ENCODE measurements at regions not wholly inside any gene's neighbourhood (a gene's known extent, or its start where the extent isn't known, plus 50 kb on each side); places are given as distances from the start of the nearest gene placed in this dataset.
"Not testable (repeated sequence)": the region's sequence is repeated elsewhere in the genome, so short reads cannot be mapped to it uniquely, and the experiment has no call there.

GRCh38 chr4:189800545-189801088, 140.1 kb upstream of the FRG1 start:
- no peak for DNase-seq

DNA sequence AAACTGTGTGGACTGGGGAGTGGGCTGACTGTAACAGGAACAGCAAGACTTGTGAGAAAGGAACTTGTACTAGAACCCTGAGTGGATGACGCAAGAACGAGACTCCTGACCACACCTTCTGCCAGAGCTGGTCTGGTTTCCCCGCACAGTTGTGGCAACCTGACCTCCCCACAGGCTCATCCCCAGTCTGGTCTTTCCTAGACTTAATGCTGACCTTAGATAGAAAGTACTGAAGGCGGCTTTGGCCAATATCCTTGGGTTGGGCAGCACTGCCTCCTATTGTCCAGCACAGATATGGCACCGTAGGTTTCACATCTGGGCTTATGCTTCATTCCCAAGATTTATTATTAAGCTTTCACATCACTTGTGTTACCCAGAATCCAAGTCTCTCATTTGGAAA, 137.8 kb upstream of the FRG1 start:
- DNase-seq = no peak

- peak; percentile 61 for DNase-seq
Measured at GRCh38 chr4:189804894-189805293, 135.8 kb upstream of the FRG1 start.

DNA sequence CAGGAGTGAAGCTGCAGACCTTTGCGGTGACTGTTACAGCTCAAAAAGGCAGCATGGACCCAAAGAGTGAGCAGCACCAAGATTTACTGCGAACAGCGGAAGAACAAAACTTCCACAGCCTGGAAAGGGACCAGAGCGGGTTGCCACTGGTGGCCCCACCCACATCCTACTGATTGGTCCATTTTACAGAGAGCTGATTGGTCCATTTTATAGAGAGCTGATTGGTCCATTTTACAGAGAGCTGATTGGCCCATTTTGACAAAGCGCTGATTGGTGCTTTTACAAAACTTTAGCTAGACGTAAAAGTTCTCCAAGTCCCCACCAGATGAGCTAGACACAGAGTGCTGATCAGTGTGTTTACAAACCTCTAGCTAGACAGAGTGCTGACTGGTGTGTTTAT, 134.2 kb upstream of the FRG1 start:
- no peak for DNase-seq

- no peak for DNase-seq
Measured at GRCh38 chr4:189807031-189807430, 133.6 kb upstream of the FRG1 start.

DNA sequence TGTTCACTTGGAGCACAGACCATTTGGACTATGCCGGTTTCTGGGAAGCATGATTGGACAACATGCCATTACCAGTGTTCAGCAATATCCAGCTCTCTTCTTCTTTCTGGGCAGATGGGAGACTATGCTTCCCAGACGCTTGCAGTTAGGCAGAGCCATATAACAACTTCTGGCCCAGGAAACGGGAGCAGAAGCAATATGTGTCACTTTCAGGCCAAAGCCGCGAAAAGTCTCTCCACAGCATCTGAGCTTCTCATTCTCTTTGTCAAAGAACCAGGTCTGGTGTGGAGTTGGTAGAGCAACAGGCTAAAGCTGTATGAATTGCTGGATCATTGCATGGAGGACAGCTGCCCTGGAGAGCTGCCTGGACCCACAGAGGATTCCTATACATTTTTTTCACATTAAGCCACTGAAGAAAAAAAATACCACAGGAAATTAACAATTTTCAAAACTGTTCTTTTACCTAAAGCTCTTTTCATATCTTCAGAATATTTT, 131.4 kb upstream of the FRG1 start:
- DNase-seq = no peak

DNA sequence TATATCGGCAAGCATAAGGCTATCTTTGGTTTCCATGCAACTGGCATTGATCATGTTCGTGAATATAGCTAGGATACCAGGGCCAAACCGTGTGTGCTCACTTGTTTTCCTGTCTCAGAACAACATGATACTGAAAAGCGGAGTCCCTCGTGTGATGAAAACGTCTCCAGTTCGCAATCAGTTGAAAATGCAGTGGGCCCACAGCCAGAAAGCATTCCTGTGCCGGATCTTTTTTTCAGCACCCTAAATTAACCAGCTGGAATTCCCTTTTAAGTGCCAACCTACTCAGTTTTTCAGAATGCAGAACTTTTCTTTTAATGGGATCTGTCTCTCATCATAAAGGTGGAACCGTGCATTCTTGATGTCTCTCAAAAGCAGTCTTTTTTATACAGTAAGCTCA, 130.8 kb upstream of the FRG1 start:
- no peak for DNase-seq

DNA sequence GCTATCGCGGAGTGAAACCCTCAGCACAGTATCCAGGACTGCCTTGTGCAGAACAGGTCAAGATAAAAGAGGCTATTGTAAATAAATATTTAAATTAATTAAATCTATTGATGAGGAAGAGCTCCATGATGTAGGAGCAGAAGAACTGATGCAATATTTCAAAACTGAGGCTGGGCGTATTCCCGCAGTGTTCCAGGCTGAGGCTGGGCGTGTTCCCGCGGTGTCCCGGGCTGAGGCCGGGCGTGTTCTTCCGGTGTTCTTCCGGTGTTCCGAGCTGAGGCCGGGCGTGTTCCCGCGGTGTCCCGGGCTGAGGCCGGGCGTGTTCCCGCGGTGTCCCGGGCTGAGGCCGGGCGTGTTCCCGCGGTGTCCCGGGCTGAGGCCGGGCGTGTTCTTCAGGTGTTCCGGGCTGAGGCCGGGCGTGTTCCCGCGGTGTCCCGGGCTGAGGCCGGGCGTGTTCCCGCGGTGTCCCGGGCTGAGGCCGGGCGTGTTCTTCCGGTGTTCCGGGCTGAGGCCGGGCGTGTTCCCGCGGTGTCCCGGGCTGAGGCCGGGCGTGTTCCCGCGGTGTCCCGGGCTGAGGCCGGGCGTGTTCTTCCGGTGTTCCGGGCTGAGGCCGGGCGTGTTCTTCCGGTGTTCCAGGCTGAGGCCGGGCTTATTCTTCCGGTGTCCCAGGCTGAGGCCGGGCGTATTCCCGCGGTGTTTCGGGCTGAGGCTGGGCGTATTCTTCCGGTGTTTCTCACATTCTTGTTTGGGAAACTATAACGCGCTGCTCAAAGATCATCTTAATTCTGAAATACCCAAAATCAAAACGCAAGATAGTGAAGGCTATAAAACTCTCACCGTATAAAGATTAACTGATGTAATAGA, 130.1 kb upstream of the FRG1 start:
- DNase-seq = not testable (repeated sequence)

GRCh38 chr4:189815404-189816192, 125.1 kb upstream of the FRG1 start:
- no peak for DNase-seq

GRCh38 chr4:189822326-189822725, 118.3 kb upstream of the FRG1 start:
- no peak for DNase-seq

DNA sequence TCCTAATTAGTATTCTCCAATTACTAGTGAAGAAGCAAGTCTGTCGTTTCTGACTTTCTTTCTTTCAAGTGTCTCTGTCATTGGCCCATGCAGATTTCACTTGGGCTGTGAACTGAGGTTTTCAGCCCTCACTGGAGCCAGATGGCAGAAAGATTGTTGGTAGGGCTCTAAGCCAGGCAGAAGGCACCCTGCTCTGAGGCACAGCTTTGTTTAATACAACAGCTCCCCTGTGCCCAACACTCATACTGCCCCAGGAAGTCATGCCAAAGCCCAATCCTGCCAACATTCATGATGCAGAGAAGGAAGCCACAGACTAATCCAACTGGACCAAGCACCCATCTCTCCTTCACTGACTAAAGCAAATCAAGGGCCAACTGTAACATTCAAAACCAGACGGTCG, 117.1 kb upstream of the FRG1 start:
- peak; percentile 37 for DNase-seq

DNA sequence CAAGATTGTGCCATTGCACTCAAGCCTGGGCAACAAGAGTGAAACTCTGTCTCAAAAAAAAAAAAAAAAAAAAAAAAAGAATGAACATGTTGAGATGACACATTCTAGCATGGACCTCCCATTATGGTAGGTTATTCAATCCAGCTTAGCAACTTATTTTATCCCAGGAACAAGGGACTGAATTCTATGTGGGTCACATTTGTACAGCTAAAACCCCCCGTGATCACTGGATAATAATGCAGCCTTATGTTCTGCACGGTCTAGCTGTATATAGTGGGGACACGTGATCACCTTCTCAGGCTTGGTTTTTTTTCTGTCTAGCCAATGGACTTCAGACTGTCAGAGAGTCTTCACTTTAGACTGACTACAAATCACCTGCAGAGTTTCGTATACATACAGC, 115.2 kb upstream of the FRG1 start:
- DNase-seq = no peak

DNA sequence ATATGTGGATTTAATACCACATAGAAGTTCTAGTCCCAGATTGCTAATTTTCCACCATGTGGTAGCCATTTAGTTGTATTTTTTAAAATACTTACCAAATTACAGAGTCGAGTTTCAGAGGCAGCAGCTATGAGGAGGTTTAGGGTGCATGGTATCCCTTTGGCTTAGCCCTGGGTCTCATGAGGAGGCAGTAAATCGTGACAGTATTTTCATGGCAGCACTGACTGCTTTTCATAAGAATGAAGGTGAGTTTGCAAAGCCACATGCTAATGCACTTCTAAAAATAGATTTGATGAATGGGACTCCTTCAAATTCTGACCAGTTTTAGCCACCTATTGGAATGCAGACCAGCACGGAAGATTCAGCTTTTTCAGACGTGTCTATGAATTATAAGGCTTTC, 114.0 kb upstream of the FRG1 start:
- no peak for DNase-seq

- no peak for DNase-seq
Measured at GRCh38 chr4:189828081-189828697, 112.5 kb upstream of the FRG1 start.

DNA sequence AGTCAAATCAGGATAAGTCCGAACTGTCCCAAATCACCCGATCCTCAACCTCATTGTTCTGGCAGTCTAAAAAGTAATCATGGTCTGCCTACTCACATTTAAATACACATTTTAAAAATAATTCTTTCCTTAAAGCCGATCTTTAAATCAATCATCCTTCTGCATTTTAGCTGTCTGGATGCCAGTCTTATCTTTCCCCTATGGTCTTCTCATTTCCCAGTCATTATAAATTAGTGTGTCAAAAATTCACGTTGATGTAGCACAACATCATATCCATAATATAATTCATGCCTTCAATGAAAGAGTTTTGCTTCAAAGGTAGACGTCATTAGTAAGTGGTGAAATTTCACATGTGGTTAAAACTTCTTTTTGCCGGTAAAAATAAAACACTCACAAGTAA, 108.1 kb upstream of the FRG1 start:
- DNase-seq = no peak

- DNase-seq = no peak
Measured at GRCh38 chr4:189834616-189835015, 106.1 kb upstream of the FRG1 start.

DNA sequence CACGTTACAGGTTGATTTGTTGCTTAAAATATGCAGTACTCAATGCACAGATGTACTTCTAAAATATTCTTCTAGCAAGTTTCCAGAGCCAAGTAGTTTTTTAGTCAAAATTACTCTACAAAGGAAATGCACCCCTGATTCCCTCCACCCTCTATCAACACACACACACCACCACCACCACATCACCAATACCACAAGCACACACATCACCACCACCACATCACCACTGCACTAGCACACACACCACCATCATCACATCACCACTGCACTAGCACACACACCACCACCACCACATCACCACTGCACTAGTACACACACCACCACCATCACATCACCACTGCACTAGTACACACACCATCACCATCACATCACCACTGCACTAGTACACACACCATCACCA, 105.2 kb upstream of the FRG1 start:
- DNase-seq = no peak

- DNase-seq = no peak
Measured at GRCh38 chr4:189837471-189837870, 103.2 kb upstream of the FRG1 start.

DNA sequence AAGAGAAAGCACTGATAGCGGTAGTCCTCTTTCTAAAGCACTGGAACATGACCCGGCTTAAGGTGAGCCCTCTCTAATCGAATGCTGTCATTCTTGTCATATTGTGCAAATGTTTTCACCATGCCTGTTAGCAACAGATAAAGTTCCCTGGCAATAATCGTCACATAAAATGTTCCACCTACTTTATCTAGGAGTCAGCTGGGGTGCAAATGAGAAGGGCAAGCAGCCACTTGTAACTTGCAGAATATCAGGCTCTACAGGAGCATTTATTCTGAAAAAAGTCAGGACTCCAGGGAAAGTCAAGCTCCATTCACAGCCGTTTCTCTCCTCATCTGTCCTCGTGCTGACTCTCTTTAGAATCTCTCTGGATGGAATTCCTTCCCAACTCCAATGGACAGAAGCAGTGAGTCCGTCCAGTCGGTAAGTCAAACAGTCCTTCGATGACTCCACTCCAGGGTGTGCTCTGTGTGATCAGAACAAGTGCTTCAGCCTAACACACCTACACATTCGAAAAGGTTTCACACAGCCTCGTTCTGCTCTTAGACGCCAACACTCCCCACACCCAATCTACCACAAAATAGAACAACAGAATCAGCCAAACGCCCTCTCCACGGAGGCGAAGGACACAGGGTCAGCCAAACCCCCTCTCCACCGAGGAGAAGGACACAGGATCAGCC, 101.7 kb upstream of the FRG1 start:
- no peak for DNase-seq

- no peak for DNase-seq
Measured at GRCh38 chr4:189840356-189840755, 100.3 kb upstream of the FRG1 start.

GRCh38 chr4:189843413-189844009, 97.2 kb upstream of the FRG1 start:
- DNase-seq = no peak

DNA sequence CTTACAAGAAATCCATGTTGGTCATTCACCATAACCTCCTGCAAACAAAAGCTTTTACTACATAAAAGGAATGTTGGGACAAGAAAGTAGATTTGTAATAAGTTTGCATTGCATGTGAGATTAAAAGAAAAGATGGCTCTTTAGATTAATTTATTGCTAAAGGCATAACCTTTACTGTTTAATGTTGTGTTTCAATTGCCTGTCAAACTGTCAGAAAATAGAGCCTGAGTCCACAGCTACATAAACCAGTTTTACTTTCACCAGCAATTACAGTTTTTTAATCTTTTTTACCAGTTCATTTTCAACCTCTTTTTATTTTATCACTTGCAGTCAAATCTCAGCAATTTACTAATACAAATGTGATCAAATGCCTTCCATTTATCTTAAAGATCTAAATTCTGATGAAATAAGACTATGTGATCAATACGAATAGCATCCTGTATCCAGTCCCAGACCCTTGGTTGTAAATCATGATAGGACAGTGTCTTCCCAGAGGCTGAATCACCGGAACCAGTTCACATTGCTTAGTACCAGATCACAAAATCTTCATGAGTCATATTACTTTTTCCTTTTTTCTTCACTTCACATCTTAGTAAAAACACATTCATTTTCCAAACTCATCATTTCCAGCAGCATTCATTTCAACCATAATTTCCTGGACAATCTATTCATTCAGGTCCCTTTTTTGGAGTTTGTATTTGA, 95.4 kb upstream of the FRG1 start:
- no peak for DNase-seq
